RCC 7860 (cell line): ENCODE measurements at regions not wholly inside any gene's neighbourhood (a gene's known extent, or its start where the extent isn't known, plus 50 kb on each side); places are given as distances from the start of the nearest gene placed in this dataset.
"Not testable (repeated sequence)": the region's sequence is repeated elsewhere in the genome, so short reads cannot be mapped to it uniquely, and the experiment has no call there.

ENCODE experiments used
- DNase-seq: peaks from one replicate; pipeline ENCODE4 v3.0.0-alpha.2; 2015; ENCODE audit warnings: low spot score
- FAIRE-seq: peaks from 2 replicates; lab custom pipeline; 2012; peaks lifted over from hg19 to GRCh38; lab: Jason Lieb, UNC

- peak; percentile 39 for FAIRE-seq
- peak; percentile 39 for DNase-seq
Observed at GRCh38 chrX:121635141-121635540, 587.7 kb downstream of the GLUD2 start.

GRCh38 chrX:121639781-121640180 is 592.4 kb downstream of the GLUD2 start:
- FAIRE-seq (no peak), DNase-seq (no peak)

- peak; percentile 46 for FAIRE-seq
- DNase-seq = peak; percentile 5
Observed at GRCh38 chrX:121641560-121641959, 594.1 kb downstream of the GLUD2 start.

GRCh38 chrX:121642415-121642814 is 595.0 kb downstream of the GLUD2 start:
- FAIRE-seq (peak; percentile 70), DNase-seq (peak; percentile 13)

- no peak for DNase-seq
- FAIRE-seq = no peak
Observed at GRCh38 chrX:121649417-121649816, 602.0 kb downstream of the GLUD2 start.

- DNase-seq (no peak), FAIRE-seq (no peak)
Observed at GRCh38 chrX:121655276-121655675, 607.9 kb downstream of the GLUD2 start.

- FAIRE-seq (no peak), DNase-seq (no peak)
Observed at GRCh38 chrX:121666171-121666570, 618.8 kb downstream of the GLUD2 start.

GRCh38 chrX:121671649-121672048 is 624.2 kb downstream of the GLUD2 start:
- DNase-seq (no peak), FAIRE-seq (no peak)

GRCh38 chrX:121709236-121709635 is 661.8 kb downstream of the GLUD2 start:
- FAIRE-seq = not testable (repeated sequence)

GRCh38 chrX:121733514-121733913 is 686.1 kb downstream of the GLUD2 start:
- FAIRE-seq (no peak), DNase-seq (no peak)

More at GRCh38 chrX:121709236-121709635, 661.8 kb downstream of the GLUD2 start:
- not testable (repeated sequence) for DNase-seq

- FAIRE-seq (no peak), DNase-seq (no peak)
Observed at GRCh38 chrX:121746105-121746504, 698.7 kb downstream of the GLUD2 start.

- not testable (repeated sequence) for DNase-seq, FAIRE-seq
Observed at GRCh38 chrX:121753602-121754001, 706.2 kb downstream of the GLUD2 start.

- FAIRE-seq = no peak
- DNase-seq = no peak
Observed at GRCh38 chrX:121754301-121754700, 706.9 kb downstream of the GLUD2 start.

- no peak for DNase-seq
- no peak for FAIRE-seq
Observed at GRCh38 chrX:121755541-121755940, 708.1 kb downstream of the GLUD2 start.

- FAIRE-seq = no peak
- no peak for DNase-seq
Observed at GRCh38 chrX:121761845-121762244, 714.4 kb downstream of the GLUD2 start.

GRCh38 chrX:121763671-121764070 is 716.3 kb downstream of the GLUD2 start:
- FAIRE-seq (no peak), DNase-seq (no peak)

- DNase-seq, FAIRE-seq: not testable (repeated sequence)
Observed at GRCh38 chrX:121768210-121768609, 720.8 kb downstream of the GLUD2 start.

- no peak for FAIRE-seq
- no peak for DNase-seq
Observed at GRCh38 chrX:121781991-121782390, 734.6 kb downstream of the GLUD2 start.

- FAIRE-seq = no peak
Observed at GRCh38 chrX:121782544-121782943, 735.1 kb downstream of the GLUD2 start.

GRCh38 chrX:121782976-121783375 is 735.6 kb downstream of the GLUD2 start:
- FAIRE-seq (no peak), DNase-seq (no peak)

More at GRCh38 chrX:121782544-121782943, 735.1 kb downstream of the GLUD2 start:
- DNase-seq = no peak

- no peak for FAIRE-seq
Observed at GRCh38 chrX:121802881-121803412, 755.5 kb downstream of the GLUD2 start.

GRCh38 chrX:121823406-121823805 is 776.0 kb downstream of the GLUD2 start:
- DNase-seq = no peak
- no peak for FAIRE-seq

More at GRCh38 chrX:121802881-121803412, 755.5 kb downstream of the GLUD2 start:
- no peak for DNase-seq

GRCh38 chrX:121831601-121832000 is 784.2 kb downstream of the GLUD2 start:
- FAIRE-seq (no peak), DNase-seq (no peak)
